DMS153 treated with DMSO at 0.1 percent for 48 hours (cell line): ENCODE measurements at regions not wholly inside any gene's neighbourhood (a gene's known extent, or its start where the extent isn't known, plus 50 kb on each side); places are given as distances from the start of the nearest gene placed in this dataset.

Experiments
- DNase-seq: peaks from one replicate; lab custom pipeline; 2025; ENCODE audit not compliant: unreplicated experiment; lab: John Stamatoyannopoulos, UW

- DNase-seq = no peak
These were observed 805.4 kb upstream of the GYPC start for GRCh38 chr2:125850541-125850940.

- no peak for DNase-seq
These were observed 803.6 kb upstream of the GYPC start for GRCh38 chr2:125852364-125852763.

GRCh38 chr2:125853626-125854025, 802.3 kb upstream of the GYPC start:
- no peak for DNase-seq

GRCh38 chr2:125855204-125855603, 800.8 kb upstream of the GYPC start:
- no peak for DNase-seq

- no peak for DNase-seq
These were observed 797.8 kb upstream of the GYPC start for GRCh38 chr2:125857971-125858794.

GRCh38 chr2:125861461-125861860, 794.5 kb upstream of the GYPC start:
- DNase-seq = no peak

- no peak for DNase-seq
These were observed 788.0 kb upstream of the GYPC start for GRCh38 chr2:125867908-125868307.

GRCh38 chr2:125870264-125870663, 785.7 kb upstream of the GYPC start:
- DNase-seq = no peak

- no peak for DNase-seq
These were observed 785.2 kb upstream of the GYPC start for GRCh38 chr2:125870746-125871145.

GRCh38 chr2:125874564-125874963, 781.4 kb upstream of the GYPC start:
- DNase-seq = no peak

- no peak for DNase-seq
These were observed 770.6 kb upstream of the GYPC start for GRCh38 chr2:125885340-125885739.

- no peak for DNase-seq
These were observed 769.8 kb upstream of the GYPC start for GRCh38 chr2:125886153-125886552.

GRCh38 chr2:125901278-125901677, 754.7 kb upstream of the GYPC start:
- no peak for DNase-seq

GRCh38 chr2:125925891-125926546, 729.9 kb upstream of the GYPC start:
- no peak for DNase-seq

- DNase-seq = no peak
These were observed 720.4 kb upstream of the GYPC start for GRCh38 chr2:125935559-125935958.

- no peak for DNase-seq
These were observed 713.2 kb upstream of the GYPC start for GRCh38 chr2:125942585-125943424.

- no peak for DNase-seq
These were observed 696.9 kb upstream of the GYPC start for GRCh38 chr2:125959047-125959446.

GRCh38 chr2:125961739-125962138, 694.2 kb upstream of the GYPC start:
- no peak for DNase-seq

GRCh38 chr2:125979886-125980285, 676.1 kb upstream of the GYPC start:
- DNase-seq = peak; percentile 43

- no peak for DNase-seq
These were observed 672.6 kb upstream of the GYPC start for GRCh38 chr2:125983364-125983763.

- DNase-seq = no peak
These were observed 626.6 kb upstream of the GYPC start for GRCh38 chr2:126029316-126029715.

- no peak for DNase-seq
These were observed 617.1 kb upstream of the GYPC start for GRCh38 chr2:126038861-126039260.
